A673 (cell line): ENCODE measurements at regions not wholly inside any gene's neighbourhood (a gene's known extent, or its start where the extent isn't known, plus 50 kb on each side); places are given as distances from the start of the nearest gene placed in this dataset.

ENCODE experiments used
- BruUV-seq: library from RNA; stranded (reverse); fragments of 400-500 nt; replicated peaks from 2 replicates; lab custom pipeline; 2021; lab: Mats Ljungman, UMichigan
- CTCF ChIA-PET: fragments of 300-600 bp; sonication (Branson Sonifier 250); formaldehyde crosslinking; loops from one replicate; lab custom pipeline; 2022; ENCODE audit warnings: antibody characterized with exemption; lab: Charles Lee
- POLR2A ChIA-PET: fragments of 300-600 bp; sonication (Branson Sonifier 250); formaldehyde crosslinking; loops from one replicate; lab custom pipeline; 2022; ENCODE audit warnings: antibody characterized with exemption; ENCODE audit not compliant: low non-redundant PET; lab: Charles Lee
- DNase-seq: peaks from one replicate; pipeline ENCODE4 v3.0.0-alpha.2; 2015; ENCODE audit warnings: low spot score
- H3K27ac ChIP-seq: fragments of 200-600 bp; sonication (generic); 2 replicates; pipeline ENCODE4 v1.5.1; 2016; ENCODE audit warnings: mixed run types, low read depth, mild to moderate bottlenecking, mixed read lengths, antibody characterized with exemption, low read length; ENCODE audit not compliant: poor library complexity, severe bottlenecking
- H3K27me3 ChIP-seq: fragments of 200-600 bp; sonication (generic); replicated peaks from 2 replicates; pipeline ENCODE4 v1.6.1; 2017; ENCODE audit warnings: mixed run types, low read depth, mild to moderate bottlenecking, mixed read lengths, antibody characterized with exemption, low read length; ENCODE audit not compliant: insufficient read depth, poor library complexity
- H3K36me3 ChIP-seq: fragments of 200-600 bp; sonication (generic); 2 replicates; pipeline ENCODE4 v1.6.1; 2016; ENCODE audit warnings: mixed run types, mild to moderate bottlenecking, mixed read lengths, antibody characterized with exemption, low read length; ENCODE audit not compliant: insufficient read depth, poor library complexity, severe bottlenecking
- H3K4me1 ChIP-seq: fragments of 200-600 bp; sonication (generic); 2 replicates; pipeline ENCODE4 v1.6.1; 2017; ENCODE audit warnings: mixed run types, mild to moderate bottlenecking, mixed read lengths, antibody characterized with exemption, low read length; ENCODE audit not compliant: insufficient read depth, poor library complexity, severe bottlenecking
- H3K4me3 ChIP-seq: fragments of 200-600 bp; sonication (generic); 2 replicates; pipeline ENCODE4 v1.5.1; 2016; ENCODE audit warnings: low read depth, mixed run types, mild to moderate bottlenecking, mixed read lengths, low read length; ENCODE audit not compliant: poor library complexity, severe bottlenecking
- H3K9me3 ChIP-seq: fragments of 200-600 bp; sonication (generic); 2 replicates; pipeline ENCODE4 v1.6.1; 2016; ENCODE audit warnings: mixed run types, low read depth, mild to moderate bottlenecking, mixed read lengths, antibody characterized with exemption, low read length; ENCODE audit not compliant: poor library complexity, severe bottlenecking
- EZH2 ChIP-seq: fragments of 200-600 bp; sonication (generic); IDR thresholded peaks from 2 replicates; pipeline ENCODE4 v1.6.1; 2017; ENCODE audit warnings: borderline replicate concordance, low read depth, mild to moderate bottlenecking, mixed read lengths, antibody characterized with exemption, low read length; ENCODE audit not compliant: poor library complexity, severe bottlenecking
- intact Hi-C: fragments of 100-400 bp; cut with micrococcal nuclease; formaldehyde crosslinking; loops from one replicate; pipeline ENCODE4 v1.10.0; 2022; ENCODE audit not compliant: unreplicated experiment
- TF ChIP-seq, protein P1 (sequence below): fragments of 300-800, 200-600 bp; sonication (generic); conservative IDR thresholded peaks from 2 replicates; pipeline ENCODE4 v1.5.1; 2017; ENCODE audit warnings: low read depth, mild to moderate bottlenecking, antibody characterized with exemption, low read length, moderate library complexity, mixed read lengths

DNA sequence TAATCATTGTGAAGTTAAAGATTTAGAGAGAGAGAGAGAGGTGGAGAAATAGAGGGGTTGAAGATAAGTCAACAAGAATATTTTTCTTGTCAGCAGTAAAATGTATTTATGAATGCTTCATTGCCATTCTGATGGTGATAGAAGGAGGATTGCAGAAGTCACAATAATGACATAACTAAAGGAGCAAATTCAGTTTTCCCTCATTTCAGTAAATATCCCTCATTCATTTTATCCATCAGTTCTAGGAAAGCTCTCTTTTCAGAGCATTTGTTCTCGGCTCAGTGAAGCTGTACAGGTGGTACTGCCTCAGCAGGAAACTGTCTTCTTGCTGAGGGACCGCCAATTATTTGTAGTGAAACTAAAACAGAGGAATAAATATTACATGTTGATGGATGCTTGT, 681.4 kb downstream of the CETN3 start:
- H3K27ac ChIP-seq, result no peak overlapping the region
- no peaks in the 10 kb centered on the region for H3K9me3 ChIP-seq
- DNase-seq, result no peak
- TF ChIP-seq EZH2, result no peak
- TF ChIP-seq, protein P1, sequence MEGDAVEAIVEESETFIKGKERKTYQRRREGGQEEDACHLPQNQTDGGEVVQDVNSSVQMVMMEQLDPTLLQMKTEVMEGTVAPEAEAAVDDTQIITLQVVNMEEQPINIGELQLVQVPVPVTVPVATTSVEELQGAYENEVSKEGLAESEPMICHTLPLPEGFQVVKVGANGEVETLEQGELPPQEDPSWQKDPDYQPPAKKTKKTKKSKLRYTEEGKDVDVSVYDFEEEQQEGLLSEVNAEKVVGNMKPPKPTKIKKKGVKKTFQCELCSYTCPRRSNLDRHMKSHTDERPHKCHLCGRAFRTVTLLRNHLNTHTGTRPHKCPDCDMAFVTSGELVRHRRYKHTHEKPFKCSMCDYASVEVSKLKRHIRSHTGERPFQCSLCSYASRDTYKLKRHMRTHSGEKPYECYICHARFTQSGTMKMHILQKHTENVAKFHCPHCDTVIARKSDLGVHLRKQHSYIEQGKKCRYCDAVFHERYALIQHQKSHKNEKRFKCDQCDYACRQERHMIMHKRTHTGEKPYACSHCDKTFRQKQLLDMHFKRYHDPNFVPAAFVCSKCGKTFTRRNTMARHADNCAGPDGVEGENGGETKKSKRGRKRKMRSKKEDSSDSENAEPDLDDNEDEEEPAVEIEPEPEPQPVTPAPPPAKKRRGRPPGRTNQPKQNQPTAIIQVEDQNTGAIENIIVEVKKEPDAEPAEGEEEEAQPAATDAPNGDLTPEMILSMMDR, result no peak
- ChIA-PET CTCF (no interaction called here), POLR2A (no interaction called here)
- no TSS peak for BruUV-seq
- no peaks in the 10 kb centered on the region for H3K4me1 ChIP-seq
- H3K4me3 ChIP-seq, result no peak overlapping the region
- no peaks in the 10 kb centered on the region for H3K36me3 ChIP-seq
- no peaks in the 10 kb centered on the region for H3K27me3 ChIP-seq
- intact Hi-C loops, result loop anchor here (10.0 kb wide), 1 partner anchor 993 kb away; no protein-coding TSS in a partner anchor

DNA sequence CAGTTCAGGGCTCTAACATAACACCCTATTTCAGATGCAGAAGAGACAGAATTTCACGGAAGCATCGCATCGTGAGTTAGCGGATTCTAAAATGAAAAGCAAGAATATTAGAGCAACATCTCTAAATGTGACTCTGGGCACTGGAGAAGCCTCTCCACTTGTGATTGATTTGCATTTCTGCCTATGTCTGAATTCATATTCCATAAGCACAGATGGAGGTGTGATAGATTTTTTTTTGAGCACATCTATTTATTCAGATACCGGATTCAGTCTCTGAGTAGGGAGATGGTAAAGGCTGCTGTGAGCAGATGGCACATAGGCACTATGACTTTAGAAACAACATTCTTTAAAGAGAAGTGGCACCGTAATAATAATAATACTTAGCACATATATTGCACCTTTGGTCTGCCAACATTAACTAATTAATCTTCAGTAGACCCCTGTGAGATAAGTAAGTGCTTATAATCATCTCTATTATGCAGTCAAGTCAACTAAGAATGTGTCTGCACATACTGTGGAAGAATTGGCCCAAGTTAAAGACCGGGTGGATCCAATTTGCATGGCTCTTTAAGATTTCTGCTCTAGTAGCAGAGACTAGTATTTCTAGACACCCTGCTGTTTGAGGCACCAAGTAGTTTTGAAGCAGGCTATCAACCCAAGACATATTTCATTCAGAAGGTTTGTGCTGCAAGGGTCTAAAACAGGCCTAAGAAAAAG, 685.0 kb downstream of the CETN3 start:
- Histone ChIP-seq H3K4me3 (no peak overlapping the region), H3K36me3 (no peaks in the 10 kb centered on the region), H3K9me3 (no peaks in the 10 kb centered on the region), H3K27ac (no peak overlapping the region), H3K4me1 (no peaks in the 10 kb centered on the region), H3K27me3 (no peaks in the 10 kb centered on the region)
- BruUV-seq, result no TSS peak
- intact Hi-C loops, result loop anchor here (10.0 kb wide), 1 partner anchor 990 kb away; no protein-coding TSS in a partner anchor
- DNase-seq, result no peak
- ChIA-PET CTCF (no interaction called here), POLR2A (no interaction called here)
- TF ChIP-seq, protein P1, result no peak
- no peak for TF ChIP-seq EZH2

DNA sequence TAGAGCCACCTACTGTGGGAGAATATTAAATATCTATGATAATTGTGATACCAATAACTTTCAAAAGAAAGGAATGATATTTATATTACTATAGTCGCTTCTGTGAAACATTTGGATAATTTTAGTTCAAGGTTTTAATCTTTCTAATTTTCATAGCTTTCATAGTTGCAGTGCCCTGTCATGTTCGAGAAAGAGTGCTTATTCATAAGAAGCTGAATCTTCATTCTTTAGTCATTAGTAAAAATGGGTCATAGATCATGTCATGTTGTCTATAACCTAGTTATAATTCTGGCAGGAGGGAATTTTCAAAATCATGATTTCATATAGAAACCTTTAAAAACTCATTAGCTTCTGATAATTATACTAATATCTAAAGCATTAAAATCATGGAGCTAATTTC, 685.6 kb downstream of the CETN3 start:
- Histone ChIP-seq H3K36me3 (no peaks in the 10 kb centered on the region), H3K4me3 (no peak overlapping the region), H3K9me3 (no peaks in the 10 kb centered on the region), H3K27me3 (no peaks in the 10 kb centered on the region), H3K27ac (no peak overlapping the region), H3K4me1 (no peaks in the 10 kb centered on the region)
- no peak for DNase-seq
- no TSS peak for BruUV-seq
- ChIA-PET CTCF (no interaction called here), POLR2A (no interaction called here)
- TF ChIP-seq EZH2, result no peak
- TF ChIP-seq, protein P1, result no peak
- intact Hi-C loops, result loop anchor here (10.0 kb wide), 1 partner anchor 989 kb away; no protein-coding TSS in a partner anchor
